ENCODE measurements at regions not wholly inside any gene's neighbourhood (a gene's known extent, or its start where the extent isn't known, plus 50 kb on each side); places are given as distances from the start of the nearest gene placed in this dataset.

DNA sequence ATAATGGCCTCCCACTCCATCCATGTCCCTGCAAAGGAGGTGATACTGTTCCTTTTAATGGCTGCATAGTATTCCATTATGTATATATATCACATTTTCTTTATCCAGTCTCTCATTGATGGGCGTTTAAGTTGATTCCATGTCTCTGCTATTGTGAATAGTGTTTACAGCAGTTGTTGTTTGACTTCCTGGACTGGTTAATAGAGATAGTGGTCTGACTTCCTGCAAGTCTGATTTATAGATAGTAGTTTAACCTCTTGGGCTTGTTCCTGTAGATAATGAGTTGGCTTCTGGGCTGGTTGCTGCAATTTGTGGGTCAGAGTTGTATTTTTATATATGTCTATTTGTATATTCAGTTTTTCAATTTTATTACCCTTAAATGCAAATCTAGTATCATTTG is 145.4 kb downstream of the ARL6IP6 start:
- TF ChIP-seq EP300 (IDR thresholded peaks at IDR 0.05; ENCODE audit: low read depth in 2 of 2, low read length in 2 of 2) (no peak), EP300 (CRISPR knock-in tag; IDR thresholded peaks at IDR 0.05; ENCODE audit: borderline replicate concordance) (no peak), ZNF382 (CRISPR knock-in tag; IDR thresholded peaks at IDR 0.05; ENCODE audit: borderline replicate concordance) (no peak), ATF2 (CRISPR knock-in tag; IDR thresholded peaks at IDR 0.05) (no peak), MXI1 (IDR thresholded peaks at IDR 0.05; ENCODE audit: borderline replicate concordance, low read depth, low read length) (no peak), ZBTB14 (CRISPR knock-in tag; IDR thresholded peaks at IDR 0.05) (no peak), PREB (CRISPR knock-in tag; IDR thresholded peaks at IDR 0.05) (no peak), NFE2L1 (CRISPR knock-in tag; IDR thresholded peaks at IDR 0.05; ENCODE audit: borderline replicate concordance) (no peak), ETV6 (CRISPR knock-in tag; conservative IDR thresholded peaks at IDR 0.05) (no peak), EZH2 (conservative IDR thresholded peaks at IDR 0.05; ENCODE audit: low read depth, low read length) (no peak), SMC3 (IDR thresholded peaks at IDR 0.05; ENCODE audit: low read length) (no peak), ATRX (CRISPR knock-in tag; IDR thresholded peaks at IDR 0.05; ENCODE audit: borderline replicate concordance) (no peak)
- TF ChIP-seq, protein P1, sequence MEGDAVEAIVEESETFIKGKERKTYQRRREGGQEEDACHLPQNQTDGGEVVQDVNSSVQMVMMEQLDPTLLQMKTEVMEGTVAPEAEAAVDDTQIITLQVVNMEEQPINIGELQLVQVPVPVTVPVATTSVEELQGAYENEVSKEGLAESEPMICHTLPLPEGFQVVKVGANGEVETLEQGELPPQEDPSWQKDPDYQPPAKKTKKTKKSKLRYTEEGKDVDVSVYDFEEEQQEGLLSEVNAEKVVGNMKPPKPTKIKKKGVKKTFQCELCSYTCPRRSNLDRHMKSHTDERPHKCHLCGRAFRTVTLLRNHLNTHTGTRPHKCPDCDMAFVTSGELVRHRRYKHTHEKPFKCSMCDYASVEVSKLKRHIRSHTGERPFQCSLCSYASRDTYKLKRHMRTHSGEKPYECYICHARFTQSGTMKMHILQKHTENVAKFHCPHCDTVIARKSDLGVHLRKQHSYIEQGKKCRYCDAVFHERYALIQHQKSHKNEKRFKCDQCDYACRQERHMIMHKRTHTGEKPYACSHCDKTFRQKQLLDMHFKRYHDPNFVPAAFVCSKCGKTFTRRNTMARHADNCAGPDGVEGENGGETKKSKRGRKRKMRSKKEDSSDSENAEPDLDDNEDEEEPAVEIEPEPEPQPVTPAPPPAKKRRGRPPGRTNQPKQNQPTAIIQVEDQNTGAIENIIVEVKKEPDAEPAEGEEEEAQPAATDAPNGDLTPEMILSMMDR (CRISPR knock-in tag; IDR thresholded peaks at IDR 0.05): no peak

Data from HepG2 (cell line).